OCI-LY3 (cell line): ENCODE measurements at regions not wholly inside any gene's neighbourhood (a gene's known extent, or its start where the extent isn't known, plus 50 kb on each side); places are given as distances from the start of the nearest gene placed in this dataset.

Experiments
- H2AFZ ChIP-seq: fragments of 200-600, 300-600 bp; shearing (Covaris generic); 2 replicates; pipeline ENCODE4 v1.6.0; 2014; ENCODE audit warnings: antibody characterized with exemption, low read depth, low read length
- H3K27ac ChIP-seq: fragments of 200-600, 300-600 bp; sonication (generic); 2 replicates; pipeline ENCODE4 v1.5.1; 2014; ENCODE audit warnings: mild to moderate bottlenecking, low read length, moderate library complexity, mixed read lengths
- H3K27me3 ChIP-seq: fragments of 200-600, 300-600 bp; sonication (generic); 2 replicates; pipeline ENCODE4 v1.6.1; 2014; ENCODE audit warnings: low read depth, low read length, mixed read lengths
- H3K36me3 ChIP-seq: fragments of 200-600, 300-600 bp; sonication (generic); replicated peaks from 2 replicates; pipeline ENCODE3; 2014; ENCODE audit warnings: low read depth, low read length, mixed read lengths
- H3K4me1 ChIP-seq: fragments of 300-600, 200-600 bp; sonication (generic); 2 replicates; pipeline ENCODE4 v1.6.1; 2014; ENCODE audit warnings: low read length, mixed read lengths
- H3K4me2 ChIP-seq: fragments of 200-600, 300-600 bp; sonication (generic); 2 replicates; pipeline ENCODE4 v1.6.1; 2014; ENCODE audit warnings: low read length, mixed read lengths
- H3K4me3 ChIP-seq: fragments of 300-600, 200-600 bp; sonication (generic); 2 replicates; pipeline ENCODE4 v1.5.1; 2014; ENCODE audit warnings: antibody characterized with exemption, mild to moderate bottlenecking, low read length, moderate library complexity
- H3K79me2 ChIP-seq: fragments of 300-600, 200-600 bp; shearing (Covaris generic); 2 replicates; pipeline ENCODE4 v1.6.1; 2014; ENCODE audit warnings: mild to moderate bottlenecking, low read length, mixed read lengths
- H3K9ac ChIP-seq: fragments of 300-600, 200-600 bp; shearing (Covaris generic); 2 replicates; pipeline ENCODE4 v1.6.0; 2014; ENCODE audit warnings: mild to moderate bottlenecking, low read length, moderate library complexity
- H3K9me3 ChIP-seq: fragments of 200-600, 300-600 bp; shearing (Covaris generic); 2 replicates; pipeline ENCODE4 v1.6.1; 2014; ENCODE audit warnings: low read length, mixed read lengths; ENCODE audit not compliant: insufficient read depth
- H4K20me1 ChIP-seq: fragments of 200-600, 300-600 bp; sonication (generic); 2 replicates; pipeline ENCODE4 v1.6.1; 2016; ENCODE audit warnings: low read length, mixed read lengths; ENCODE audit not compliant: insufficient read depth
- EZH2phosphoT487 ChIP-seq: fragments of 200-600 bp; shearing (Covaris generic); IDR thresholded peaks from 2 replicates; pipeline ENCODE4 v1.6.1; 2018; ENCODE audit warnings: antibody characterized with exemption, mixed run types, low read depth
- TF ChIP-seq, protein P1 (sequence below): fragments of 200-600, 300-600 bp; sonication (generic); IDR thresholded peaks from 2 replicates; pipeline ENCODE4 v1.5.1; 2014; ENCODE audit warnings: antibody characterized with exemption, low read length, low read depth

GRCh38 chr1:81571946-81572345, 228.8 kb upstream of the ADGRL2 start:
- Histone ChIP-seq H3K9ac (no peak overlapping the region), H3K4me1 (no peaks in the 10 kb centered on the region), H2AFZ (no peak overlapping the region), H3K27ac (no peak overlapping the region), H3K9me3 (no peaks in the 10 kb centered on the region), H3K27me3 (no peaks in the 10 kb centered on the region), H3K79me2 (no peaks in the 10 kb centered on the region), H3K4me3 (no peak overlapping the region), H3K4me2 (no peak overlapping the region), H4K20me1 (no peaks in the 10 kb centered on the region), H3K36me3 (no peaks in the 10 kb centered on the region)
- TF ChIP-seq, protein P1, sequence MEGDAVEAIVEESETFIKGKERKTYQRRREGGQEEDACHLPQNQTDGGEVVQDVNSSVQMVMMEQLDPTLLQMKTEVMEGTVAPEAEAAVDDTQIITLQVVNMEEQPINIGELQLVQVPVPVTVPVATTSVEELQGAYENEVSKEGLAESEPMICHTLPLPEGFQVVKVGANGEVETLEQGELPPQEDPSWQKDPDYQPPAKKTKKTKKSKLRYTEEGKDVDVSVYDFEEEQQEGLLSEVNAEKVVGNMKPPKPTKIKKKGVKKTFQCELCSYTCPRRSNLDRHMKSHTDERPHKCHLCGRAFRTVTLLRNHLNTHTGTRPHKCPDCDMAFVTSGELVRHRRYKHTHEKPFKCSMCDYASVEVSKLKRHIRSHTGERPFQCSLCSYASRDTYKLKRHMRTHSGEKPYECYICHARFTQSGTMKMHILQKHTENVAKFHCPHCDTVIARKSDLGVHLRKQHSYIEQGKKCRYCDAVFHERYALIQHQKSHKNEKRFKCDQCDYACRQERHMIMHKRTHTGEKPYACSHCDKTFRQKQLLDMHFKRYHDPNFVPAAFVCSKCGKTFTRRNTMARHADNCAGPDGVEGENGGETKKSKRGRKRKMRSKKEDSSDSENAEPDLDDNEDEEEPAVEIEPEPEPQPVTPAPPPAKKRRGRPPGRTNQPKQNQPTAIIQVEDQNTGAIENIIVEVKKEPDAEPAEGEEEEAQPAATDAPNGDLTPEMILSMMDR = no peak
- TF ChIP-seq EZH2phosphoT487 = no peak

GRCh38 chr1:81569761-81570160, 231.0 kb upstream of the ADGRL2 start:
- Histone ChIP-seq H3K9ac (no peak overlapping the region), H2AFZ (no peak overlapping the region), H3K36me3 (no peaks in the 10 kb centered on the region), H3K27me3 (no peaks in the 10 kb centered on the region), H3K4me3 (no peak overlapping the region), H3K79me2 (no peaks in the 10 kb centered on the region), H4K20me1 (no peaks in the 10 kb centered on the region), H3K27ac (no peak overlapping the region), H3K9me3 (no peaks in the 10 kb centered on the region), H3K4me2 (no peak overlapping the region), H3K4me1 (no peaks in the 10 kb centered on the region)
- TF ChIP-seq EZH2phosphoT487 = no peak
- TF ChIP-seq, protein P1 = no peak

DNA sequence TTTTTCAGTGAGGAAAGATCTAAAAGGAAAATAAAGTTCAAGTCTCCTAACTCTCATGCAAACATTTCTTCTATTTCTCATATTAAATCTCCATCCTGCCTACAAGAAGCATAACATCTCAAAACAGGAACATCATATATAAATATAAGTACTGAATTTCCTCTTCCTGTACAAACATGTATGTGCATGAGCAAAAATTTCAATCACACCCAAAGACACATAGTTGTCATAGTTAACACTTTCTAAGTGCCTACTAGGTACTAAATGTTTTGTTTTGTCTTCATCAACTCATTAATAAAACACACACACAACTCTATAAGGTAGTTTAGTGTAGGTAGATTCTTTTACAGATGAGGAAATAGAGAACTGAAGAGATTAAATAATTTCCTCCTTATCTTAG, 237.1 kb upstream of the ADGRL2 start:
- H2AFZ ChIP-seq = no peak overlapping the region
- H4K20me1 ChIP-seq = no peaks in the 10 kb centered on the region
- no peak overlapping the region for H3K4me2 ChIP-seq
- no peaks in the 10 kb centered on the region for H3K27me3 ChIP-seq
- H3K9me3 ChIP-seq = no peaks in the 10 kb centered on the region
- no peak overlapping the region for H3K4me3 ChIP-seq
- H3K4me1 ChIP-seq = no peaks in the 10 kb centered on the region
- no peak overlapping the region for H3K9ac ChIP-seq
- no peaks in the 10 kb centered on the region for H3K79me2 ChIP-seq
- H3K27ac ChIP-seq = no peak overlapping the region
- no peaks in the 10 kb centered on the region for H3K36me3 ChIP-seq
- no peak for TF ChIP-seq EZH2phosphoT487
- TF ChIP-seq, protein P1 = no peak

DNA sequence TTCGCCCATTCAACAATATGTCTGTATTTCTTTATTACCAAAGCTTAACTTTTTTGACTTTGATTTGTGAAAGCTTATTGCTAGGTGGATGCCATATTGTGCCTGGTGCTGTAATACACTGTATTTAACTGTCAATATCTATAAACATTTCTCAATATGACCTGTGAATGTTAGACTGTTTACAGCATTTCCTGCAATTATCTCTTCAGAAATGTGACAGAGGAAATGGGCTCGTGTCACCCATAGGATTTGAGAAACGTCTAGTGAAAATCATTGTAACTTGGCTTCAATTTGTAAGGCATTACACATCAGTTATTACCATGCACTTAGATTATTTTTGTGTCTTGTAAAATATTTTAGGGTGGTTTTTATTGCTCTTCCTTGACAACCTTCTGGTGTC, 237.8 kb upstream of the ADGRL2 start:
- no peaks in the 10 kb centered on the region for H3K79me2 ChIP-seq
- H2AFZ ChIP-seq = no peak overlapping the region
- no peaks in the 10 kb centered on the region for H3K36me3 ChIP-seq
- no peak overlapping the region for H3K9ac ChIP-seq
- H3K4me2 ChIP-seq = no peak overlapping the region
- no peaks in the 10 kb centered on the region for H3K9me3 ChIP-seq
- H3K27ac ChIP-seq = no peak overlapping the region
- no peak overlapping the region for H3K4me3 ChIP-seq
- no peak for TF ChIP-seq EZH2phosphoT487
- TF ChIP-seq, protein P1 = no peak
- H3K27me3 ChIP-seq = no peaks in the 10 kb centered on the region
- no peaks in the 10 kb centered on the region for H4K20me1 ChIP-seq
- no peaks in the 10 kb centered on the region for H3K4me1 ChIP-seq
